Esophagus squamous epithelium (tissue), 5 donors: ENCODE measurements at regions not wholly inside any gene's neighbourhood (a gene's known extent, or its start where the extent isn't known, plus 50 kb on each side); places are given as distances from the start of the nearest gene placed in this dataset.

ENCODE experiments used
- DNase-seq: peaks from one replicate; lab custom pipeline; 2025; lab: John Stamatoyannopoulos, UW
- H3K27ac ChIP-seq, 4 donors: fragments of 200-600 bp; sonication (generic); one replicate each; pipeline ENCODE4 v1.5.1; 2016 to 2019; ENCODE audit warnings: mild to moderate bottlenecking in 1 of 4
- H3K27me3 ChIP-seq, 4 donors: fragments of 200-600 bp; sonication (generic); 1 replicate in 3 of 4; 2 replicates in 1 of 4; pipeline versions ENCODE4 v1.5.1 to v1.6.0; 2017 to 2021; ENCODE audit warnings: antibody characterized with exemption in 1 of 4
- H3K36me3 ChIP-seq, 3 donors: fragments of 200-600 bp; sonication (generic); one replicate each; pipeline ENCODE4 v1.5.1; 2016 to 2019
- H3K4me1 ChIP-seq, 3 donors: fragments of 200-600 bp; sonication (generic); one replicate each; pipeline ENCODE4 v1.5.1; 2017 to 2019
- H3K4me3 ChIP-seq, 4 donors: fragments of 200-600 bp; sonication (generic); 1 replicate in 3 of 4; 2 replicates in 1 of 4; pipeline ENCODE4 v1.5.1; 2016 to 2019; ENCODE audit warnings: mild to moderate bottlenecking in 2 of 4, moderate library complexity in 1 of 4
- H3K9me3 ChIP-seq, 3 donors: fragments of 200-600 bp; sonication (generic); one replicate each; pipeline ENCODE4 v1.5.1; 2016 to 2019
- POLR2A ChIP-seq, 4 donors: fragments of 450-650 bp; IDR thresholded peaks; one replicate each; pipeline ENCODE4 v1.6.1; 2017; ENCODE audit warnings: antibody characterized with exemption in 4 of 4, mild to moderate bottlenecking in 4 of 4, moderate library complexity in 3 of 4
- WGBS, 2 donors: methylation state at CpG; one replicate each; pipeline ENCODE4 v1.1.5; 2018; 5-methylcytosine and 5-hydroxymethylcytosine counted together
- intact Hi-C: fragments of 100-400 bp; cut with DNase I; formaldehyde crosslinking; loops from one replicate; pipeline ENCODE4 v1.15.0; 2022
- TF ChIP-seq, protein P1 (sequence below), 6 experiments: fragments of 450-650 bp in 4 of 6; fragments of 200-600 bp in 2 of 6; sonication (generic) in 2 of 6; IDR thresholded peaks; one replicate each; pipeline ENCODE4 v1.5.1; 2016 to 2019; ENCODE audit warnings: antibody characterized with exemption in 6 of 6, mild to moderate bottlenecking in 4 of 6, moderate library complexity in 4 of 6
- donor health status: DM: yes; HTN: yes; CAD: no.

- no peak for DNase-seq
- Histone ChIP-seq H3K27ac (no peak overlapping the region), H3K9me3 (no peaks in the 10 kb centered on the region), H3K4me1 (no peaks in the 10 kb centered on the region), H3K4me3 (no peak overlapping the region), H3K36me3 (no peaks in the 10 kb centered on the region), H3K27me3 (no peaks in the 10 kb centered on the region)
- intact Hi-C loops = no loop called here
- 11 to 28% methylated on average over 1 of the region's 1 CpG for whole genome bisulfite sequencing, 2 donors
- no peak for TF ChIP-seq POLR2A (IDR thresholded peaks at IDR 0.05)
- TF ChIP-seq, protein P1, sequence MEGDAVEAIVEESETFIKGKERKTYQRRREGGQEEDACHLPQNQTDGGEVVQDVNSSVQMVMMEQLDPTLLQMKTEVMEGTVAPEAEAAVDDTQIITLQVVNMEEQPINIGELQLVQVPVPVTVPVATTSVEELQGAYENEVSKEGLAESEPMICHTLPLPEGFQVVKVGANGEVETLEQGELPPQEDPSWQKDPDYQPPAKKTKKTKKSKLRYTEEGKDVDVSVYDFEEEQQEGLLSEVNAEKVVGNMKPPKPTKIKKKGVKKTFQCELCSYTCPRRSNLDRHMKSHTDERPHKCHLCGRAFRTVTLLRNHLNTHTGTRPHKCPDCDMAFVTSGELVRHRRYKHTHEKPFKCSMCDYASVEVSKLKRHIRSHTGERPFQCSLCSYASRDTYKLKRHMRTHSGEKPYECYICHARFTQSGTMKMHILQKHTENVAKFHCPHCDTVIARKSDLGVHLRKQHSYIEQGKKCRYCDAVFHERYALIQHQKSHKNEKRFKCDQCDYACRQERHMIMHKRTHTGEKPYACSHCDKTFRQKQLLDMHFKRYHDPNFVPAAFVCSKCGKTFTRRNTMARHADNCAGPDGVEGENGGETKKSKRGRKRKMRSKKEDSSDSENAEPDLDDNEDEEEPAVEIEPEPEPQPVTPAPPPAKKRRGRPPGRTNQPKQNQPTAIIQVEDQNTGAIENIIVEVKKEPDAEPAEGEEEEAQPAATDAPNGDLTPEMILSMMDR (IDR thresholded peaks at IDR 0.05) = no peak
Observed at GRCh38 chr10:108632144-108632543, 1291.2 kb downstream of the XPNPEP1 start.

DNA sequence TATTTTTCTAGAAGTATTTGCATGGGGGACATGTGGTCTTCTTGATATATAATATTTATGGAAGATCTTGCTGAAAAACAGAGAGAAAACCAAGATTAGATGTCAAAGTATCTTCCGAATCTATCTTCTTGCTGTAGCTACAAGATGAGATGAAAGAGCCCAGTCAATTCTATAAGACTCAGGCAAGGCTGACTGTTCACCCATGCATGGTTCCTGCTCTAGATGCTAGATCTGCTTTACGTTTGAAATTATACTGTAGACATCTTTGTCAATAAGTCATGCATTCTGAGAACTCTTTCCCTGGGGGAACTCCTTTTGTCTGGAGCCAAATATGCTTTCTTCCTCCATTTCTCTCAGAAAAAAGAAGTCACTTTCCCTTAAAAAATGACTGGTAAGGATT, 1292.0 kb downstream of the XPNPEP1 start:
- H3K36me3 ChIP-seq = no peaks in the 10 kb centered on the region
- H3K4me3 ChIP-seq = no peak overlapping the region
- TF ChIP-seq, protein P1 (IDR thresholded peaks at IDR 0.05) = no peak
- no peak for TF ChIP-seq POLR2A (IDR thresholded peaks at IDR 0.05)
- H3K27me3 ChIP-seq = no peaks in the 10 kb centered on the region
- WGBS, 2 donors = 49 to 66% methylated on average over 2 of the region's 2 CpGs
- H3K27ac ChIP-seq = no peak overlapping the region
- intact Hi-C loops = no loop called here
- H3K4me1 ChIP-seq = no peaks in the 10 kb centered on the region
- H3K9me3 ChIP-seq = no peaks in the 10 kb centered on the region
- DNase-seq = no peak

- Histone ChIP-seq H3K27ac (no peak overlapping the region), H3K27me3 (no peaks in the 10 kb centered on the region), H3K4me3 (no peak overlapping the region), H3K36me3 (no peaks in the 10 kb centered on the region), H3K4me1 (no peaks in the 10 kb centered on the region), H3K9me3 (no peaks in the 10 kb centered on the region)
- WGBS, 2 donors = 40 to 49% methylated on average over 3 of the region's 3 CpGs
- TF ChIP-seq POLR2A (IDR thresholded peaks at IDR 0.05) = no peak
- TF ChIP-seq, protein P1 (IDR thresholded peaks at IDR 0.05) = no peak
- no peak for DNase-seq
- intact Hi-C loops = no loop called here
Observed at GRCh38 chr10:108629834-108630233, 1293.5 kb downstream of the XPNPEP1 start.

GRCh38 chr10:108624052-108624451, 1299.3 kb downstream of the XPNPEP1 start:
- H3K4me3 ChIP-seq = no peak overlapping the region
- DNase-seq = no peak
- no peaks in the 10 kb centered on the region for H3K27me3 ChIP-seq
- intact Hi-C loops = no loop called here
- 64% methylated on average over 1 of the region's 1 CpG for WGBS, 2 donors
- no peaks in the 10 kb centered on the region for H3K9me3 ChIP-seq
- TF ChIP-seq POLR2A (IDR thresholded peaks at IDR 0.05) = no peak
- TF ChIP-seq, protein P1 (IDR thresholded peaks at IDR 0.05) = no peak
- no peak overlapping the region for H3K27ac ChIP-seq
- H3K4me1 ChIP-seq = no peaks in the 10 kb centered on the region
- H3K36me3 ChIP-seq = no peaks in the 10 kb centered on the region

DNA sequence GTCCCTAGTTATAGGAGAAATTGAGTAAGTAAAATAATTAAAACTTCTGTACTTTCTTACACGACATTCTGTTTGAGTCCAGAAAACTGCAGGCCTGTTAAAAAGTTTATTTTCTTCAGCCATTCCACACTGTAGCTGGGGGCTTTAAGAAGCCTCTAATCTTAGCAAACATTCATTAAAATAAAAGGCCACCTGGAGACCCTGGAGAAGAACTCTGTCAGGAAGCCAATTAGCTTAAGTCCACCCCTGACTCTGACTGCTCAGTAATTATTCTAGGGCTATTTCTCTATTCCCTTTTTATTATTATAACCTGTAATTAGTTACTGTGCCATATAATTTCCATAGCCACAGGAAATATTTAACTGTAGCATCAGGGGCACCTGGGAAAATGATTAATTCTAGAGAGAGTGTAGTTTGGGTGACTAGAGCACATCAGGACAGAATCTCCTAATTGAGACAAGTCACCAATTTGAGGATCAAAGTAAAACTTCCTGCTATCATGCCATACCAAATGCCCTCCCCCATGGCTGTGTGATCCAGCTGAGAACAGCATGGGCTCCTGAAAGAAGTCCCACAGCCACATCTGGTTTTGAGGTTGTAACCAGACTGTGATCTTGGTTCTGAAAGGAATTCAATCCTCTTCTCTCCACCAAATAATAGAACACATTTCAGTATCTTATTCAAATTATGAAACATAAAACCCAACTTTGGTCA, 1302.3 kb downstream of the XPNPEP1 start:
- H3K4me1 ChIP-seq = no peaks in the 10 kb centered on the region
- no peaks in the 10 kb centered on the region for H3K9me3 ChIP-seq
- H3K27ac ChIP-seq = no peak overlapping the region
- TF ChIP-seq, protein P1 (IDR thresholded peaks at IDR 0.05) = no peak
- TF ChIP-seq POLR2A (IDR thresholded peaks at IDR 0.05) = no peak
- 29 to 41% methylated on average over 1 of the region's 1 CpG for WGBS, 2 donors
- no peaks in the 10 kb centered on the region for H3K36me3 ChIP-seq
- intact Hi-C loops = no loop called here
- no peak overlapping the region for H3K4me3 ChIP-seq
- no peaks in the 10 kb centered on the region for H3K27me3 ChIP-seq
- DNase-seq = no peak
